ENCODE measurements at regions not wholly inside any gene's neighbourhood (a gene's known extent, or its start where the extent isn't known, plus 50 kb on each side); places are given as distances from the start of the nearest gene placed in this dataset.

DNA sequence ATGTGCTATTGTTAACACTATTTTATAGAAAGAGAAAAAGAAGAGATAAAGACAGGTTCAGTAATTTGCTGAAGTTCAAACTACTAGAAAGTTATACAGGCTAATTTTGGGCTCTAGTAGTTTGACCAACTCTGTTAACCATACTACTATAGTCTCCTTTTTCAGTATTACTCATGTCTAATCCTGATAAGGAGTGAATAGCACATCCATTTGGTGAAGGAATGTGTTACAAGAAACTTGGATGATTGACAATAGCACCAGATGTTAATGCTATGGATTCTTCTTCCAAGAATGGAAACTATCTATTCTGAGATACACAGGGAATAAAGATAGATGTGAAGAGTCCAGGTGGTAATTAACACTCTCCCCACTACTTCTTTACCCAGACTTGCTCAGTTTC, 677.3 kb downstream of the PRELID2 start:
- TF ChIP-seq, protein P1, sequence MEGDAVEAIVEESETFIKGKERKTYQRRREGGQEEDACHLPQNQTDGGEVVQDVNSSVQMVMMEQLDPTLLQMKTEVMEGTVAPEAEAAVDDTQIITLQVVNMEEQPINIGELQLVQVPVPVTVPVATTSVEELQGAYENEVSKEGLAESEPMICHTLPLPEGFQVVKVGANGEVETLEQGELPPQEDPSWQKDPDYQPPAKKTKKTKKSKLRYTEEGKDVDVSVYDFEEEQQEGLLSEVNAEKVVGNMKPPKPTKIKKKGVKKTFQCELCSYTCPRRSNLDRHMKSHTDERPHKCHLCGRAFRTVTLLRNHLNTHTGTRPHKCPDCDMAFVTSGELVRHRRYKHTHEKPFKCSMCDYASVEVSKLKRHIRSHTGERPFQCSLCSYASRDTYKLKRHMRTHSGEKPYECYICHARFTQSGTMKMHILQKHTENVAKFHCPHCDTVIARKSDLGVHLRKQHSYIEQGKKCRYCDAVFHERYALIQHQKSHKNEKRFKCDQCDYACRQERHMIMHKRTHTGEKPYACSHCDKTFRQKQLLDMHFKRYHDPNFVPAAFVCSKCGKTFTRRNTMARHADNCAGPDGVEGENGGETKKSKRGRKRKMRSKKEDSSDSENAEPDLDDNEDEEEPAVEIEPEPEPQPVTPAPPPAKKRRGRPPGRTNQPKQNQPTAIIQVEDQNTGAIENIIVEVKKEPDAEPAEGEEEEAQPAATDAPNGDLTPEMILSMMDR (IDR thresholded peaks at IDR 0.05): no peak
- TF ChIP-seq POLR2A (IDR thresholded peaks at IDR 0.05): no peak

Data from heart left ventricle (tissue), 13 donors.